HAP-1 (cell line): ENCODE measurements at regions not wholly inside any gene's neighbourhood (a gene's known extent, or its start where the extent isn't known, plus 50 kb on each side); places are given as distances from the start of the nearest gene placed in this dataset.

Experiments
- DNase-seq, 2 experiments: peaks; one replicate each; pipeline ENCODE4 v3.0.0-alpha.2; 2016 to 2020; ENCODE audit warnings: low spot score in 2 of 2
- H3K27me3 ChIP-seq: fragments of 250-450 bp; sonication (Bioruptor Pico); 2 replicates; pipeline ENCODE4 v1.5.1; 2020; ENCODE audit warnings: low read depth, mild to moderate bottlenecking, moderate library complexity
- H3K36me3 ChIP-seq: fragments of 250-450 bp; sonication (Bioruptor Pico); replicated peaks from 2 replicates; pipeline ENCODE4 v1.5.1; 2020; ENCODE audit warnings: mild to moderate bottlenecking
- H3K4me1 ChIP-seq: fragments of 250-450 bp; sonication (Bioruptor Pico); 2 replicates; pipeline ENCODE4 v1.5.1; 2020; ENCODE audit warnings: mild to moderate bottlenecking
- H3K4me3 ChIP-seq: fragments of 250-450 bp; sonication (Bioruptor Pico); 2 replicates; pipeline ENCODE4 v1.5.1; 2020; ENCODE audit warnings: mild to moderate bottlenecking, moderate library complexity
- H3K9me3 ChIP-seq: fragments of 250-450 bp; sonication (Bioruptor Pico); 2 replicates; pipeline ENCODE4 v1.5.1; 2020; ENCODE audit warnings: mild to moderate bottlenecking, moderate library complexity
- in situ Hi-C: fragments of 300-500 bp; cut with MboI; formaldehyde crosslinking; loops from 3 replicates; pipeline ENCODE4 v1.14.3; 2020; ENCODE audit warnings: low sequenced_read_pairs, inconsistent platforms, mixed read lengths

DNA sequence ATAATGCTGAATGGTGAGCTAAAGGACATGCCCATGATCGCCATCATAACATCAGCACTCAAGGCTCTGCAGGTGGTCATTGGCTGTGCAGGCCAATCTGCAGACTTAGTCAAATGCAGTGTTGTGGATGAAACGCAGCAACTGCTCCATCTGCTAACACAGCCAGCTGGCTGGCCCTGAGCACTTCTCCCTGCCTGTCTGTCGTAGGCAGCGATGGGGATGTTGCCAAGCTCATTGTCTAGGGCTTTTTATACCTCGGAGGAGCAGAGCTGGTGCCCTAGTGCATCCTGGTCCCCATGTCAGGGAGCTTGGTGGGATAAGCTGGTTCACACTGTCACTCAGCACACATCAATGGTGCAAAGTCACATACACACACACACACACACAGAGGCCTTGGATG, 189.4 kb downstream of the TENT4A start:
- in situ Hi-C loops, result no loop called here

DNA sequence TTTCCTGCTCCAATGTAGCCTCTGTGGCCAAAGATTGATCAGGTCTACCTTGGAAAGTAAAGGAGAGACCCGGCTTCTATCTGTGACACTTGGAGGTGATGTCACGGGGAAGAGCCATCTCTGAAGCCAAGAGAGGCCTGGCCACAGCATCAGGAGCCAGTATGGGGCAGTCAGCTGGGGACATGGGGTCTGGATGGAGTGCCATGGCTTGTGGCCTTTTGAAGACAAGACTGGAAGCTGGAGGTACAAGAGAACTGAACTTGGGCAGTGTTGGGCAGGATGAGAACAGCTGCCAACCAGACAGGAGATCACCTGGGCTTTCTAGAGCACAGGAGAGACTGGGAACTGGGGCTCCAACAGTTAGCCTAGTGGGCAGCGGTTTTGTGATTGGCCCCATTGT, 190.7 kb downstream of the TENT4A start:
- Histone ChIP-seq H3K27me3 (no peaks in the 10 kb centered on the region), H3K36me3 (no peaks in the 10 kb centered on the region), H3K4me1 (no peaks in the 10 kb centered on the region), H3K4me3 (no peak overlapping the region), H3K9me3 (no peaks in the 10 kb centered on the region)
- in situ Hi-C loops, result no loop called here
- no peak for DNase-seq

More for the DNA sequence above, 189.4 kb downstream of the TENT4A start:
- H3K27me3 ChIP-seq, result no peaks in the 10 kb centered on the region
- no peaks in the 10 kb centered on the region for H3K9me3 ChIP-seq
- no peaks in the 10 kb centered on the region for H3K36me3 ChIP-seq
- H3K4me1 ChIP-seq, result no peaks in the 10 kb centered on the region
- DNase-seq, result no peak
- H3K4me3 ChIP-seq, result no peak overlapping the region

DNA sequence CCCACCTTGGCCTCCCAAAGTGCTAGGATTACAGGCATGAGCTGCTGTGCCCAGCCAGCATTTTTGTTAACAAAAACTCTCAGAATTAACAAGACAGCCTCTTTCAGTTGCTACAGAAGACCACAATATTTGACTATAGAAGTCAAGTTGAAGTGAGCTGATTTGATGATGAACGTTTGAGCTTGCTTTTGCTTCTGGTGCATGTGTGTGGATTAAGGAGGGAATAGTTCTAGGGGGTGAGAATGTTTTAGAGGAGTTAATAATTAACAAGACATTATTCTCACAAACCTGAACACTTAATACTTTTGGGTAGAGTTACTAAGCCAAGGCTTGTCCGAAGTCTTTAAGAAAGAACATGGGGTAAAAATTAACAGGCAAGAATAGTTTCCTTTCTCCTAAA, 191.6 kb downstream of the TENT4A start:
- in situ Hi-C loops, result no loop called here
- no peaks in the 10 kb centered on the region for H3K27me3 ChIP-seq
- no peaks in the 10 kb centered on the region for H3K9me3 ChIP-seq
- no peak overlapping the region for H3K4me3 ChIP-seq
- H3K36me3 ChIP-seq, result no peaks in the 10 kb centered on the region
- no peak for DNase-seq
- no peaks in the 10 kb centered on the region for H3K4me1 ChIP-seq

DNA sequence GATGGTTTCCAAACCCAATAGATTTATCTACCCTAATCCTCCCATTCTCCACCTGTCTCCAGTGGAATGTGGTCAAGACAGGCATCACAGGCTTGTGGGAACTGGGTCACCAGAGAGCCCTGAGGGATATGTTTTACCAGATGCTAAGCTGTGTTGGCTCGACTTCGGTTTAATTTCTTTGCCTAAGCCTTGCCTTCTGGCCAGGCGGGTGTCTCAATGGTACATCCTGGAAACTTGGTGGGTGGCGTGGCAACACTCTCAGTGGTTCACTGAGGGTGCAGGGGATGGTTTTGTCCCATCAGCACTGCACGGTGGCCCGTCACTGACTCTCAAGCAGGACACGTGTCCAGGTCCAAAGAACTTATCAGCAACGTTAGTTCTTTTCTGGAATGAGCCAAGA, 192.2 kb downstream of the TENT4A start:
- Histone ChIP-seq H3K9me3 (no peaks in the 10 kb centered on the region), H3K27me3 (no peaks in the 10 kb centered on the region), H3K4me3 (no peak overlapping the region), H3K4me1 (no peaks in the 10 kb centered on the region), H3K36me3 (no peaks in the 10 kb centered on the region)
- in situ Hi-C loops, result no loop called here
- DNase-seq, result no peak

DNA sequence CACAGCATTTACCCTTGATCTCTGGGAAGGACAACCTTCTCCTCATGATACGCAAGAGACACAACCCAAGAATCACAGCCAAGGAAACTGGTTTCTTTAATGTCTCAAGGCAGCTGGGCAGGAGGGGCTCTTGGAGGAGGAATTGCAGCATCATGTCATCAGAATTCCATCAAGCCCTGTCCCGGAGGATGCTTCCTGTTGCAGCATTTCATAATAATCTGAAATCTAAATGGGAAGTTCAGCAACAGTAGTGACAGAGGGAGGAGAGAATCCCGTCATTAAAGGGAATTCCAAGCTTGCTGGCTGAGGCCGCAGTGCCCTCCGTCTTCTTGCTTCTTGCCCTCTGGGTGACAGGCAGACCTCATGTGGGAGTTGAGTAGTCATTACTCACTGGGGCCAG, 192.7 kb downstream of the TENT4A start:
- Histone ChIP-seq H3K36me3 (no peaks in the 10 kb centered on the region), H3K27me3 (no peaks in the 10 kb centered on the region), H3K9me3 (no peaks in the 10 kb centered on the region), H3K4me1 (no peaks in the 10 kb centered on the region), H3K4me3 (no peak overlapping the region)
- in situ Hi-C loops, result no loop called here
- no peak for DNase-seq

DNA sequence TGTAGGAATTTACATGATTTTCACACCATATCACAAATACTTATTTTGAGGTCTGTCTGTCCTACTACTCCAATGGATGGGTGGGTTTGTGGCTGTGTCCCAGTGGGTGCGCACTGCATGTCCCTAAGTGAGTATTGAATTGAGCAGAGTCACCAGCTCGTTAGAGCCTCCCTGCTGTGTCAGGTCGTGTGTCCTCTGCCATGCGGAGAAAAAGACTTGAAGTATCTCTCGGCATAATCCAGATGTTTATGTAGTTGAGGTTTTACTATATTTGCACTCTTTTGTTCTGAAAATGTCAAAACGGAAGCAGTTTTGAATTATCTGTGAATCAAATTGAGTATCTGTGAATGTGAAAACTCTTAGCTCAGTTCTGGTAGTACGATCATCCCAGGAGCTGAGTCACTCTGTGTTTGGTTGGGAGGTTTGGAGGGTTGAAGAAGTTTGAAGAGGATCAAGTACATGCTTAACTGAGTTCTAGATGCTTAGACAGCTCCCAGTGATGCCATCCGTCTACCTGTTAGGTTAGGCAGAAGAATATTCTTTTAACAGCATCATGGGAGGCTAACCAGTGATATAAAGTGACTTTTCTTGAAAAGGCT, 194.2 kb downstream of the TENT4A start:
- Histone ChIP-seq H3K36me3 (no peaks in the 10 kb centered on the region), H3K4me3 (no peak overlapping the region), H3K9me3 (no peaks in the 10 kb centered on the region), H3K4me1 (no peaks in the 10 kb centered on the region), H3K27me3 (no peaks in the 10 kb centered on the region)
- in situ Hi-C loops, result no loop called here
- no peak for DNase-seq

DNA sequence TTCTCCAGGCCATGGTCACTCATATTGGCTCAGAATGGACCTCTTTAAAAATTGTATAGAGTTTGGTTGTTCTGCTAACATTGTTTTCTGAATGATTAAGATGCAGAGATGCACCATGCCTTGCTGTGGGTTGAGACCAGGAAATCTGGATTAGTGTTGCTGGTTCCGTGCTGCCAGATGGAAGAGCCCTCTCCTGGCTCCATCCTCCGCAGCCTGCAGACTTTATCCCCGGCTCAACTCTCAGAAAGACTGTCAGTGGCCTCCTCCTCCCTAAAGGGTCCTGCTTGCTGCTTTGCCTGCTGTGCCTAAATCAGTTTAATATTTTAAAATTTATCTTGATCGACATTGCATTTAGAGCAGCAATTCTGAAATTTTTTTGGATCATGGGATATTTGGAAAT, 196.7 kb downstream of the TENT4A start:
- Histone ChIP-seq H3K4me1 (no peaks in the 10 kb centered on the region), H3K4me3 (no peak overlapping the region), H3K27me3 (no peaks in the 10 kb centered on the region), H3K36me3 (no peaks in the 10 kb centered on the region), H3K9me3 (no peaks in the 10 kb centered on the region)
- DNase-seq, result no peak
- in situ Hi-C loops, result no loop called here

DNA sequence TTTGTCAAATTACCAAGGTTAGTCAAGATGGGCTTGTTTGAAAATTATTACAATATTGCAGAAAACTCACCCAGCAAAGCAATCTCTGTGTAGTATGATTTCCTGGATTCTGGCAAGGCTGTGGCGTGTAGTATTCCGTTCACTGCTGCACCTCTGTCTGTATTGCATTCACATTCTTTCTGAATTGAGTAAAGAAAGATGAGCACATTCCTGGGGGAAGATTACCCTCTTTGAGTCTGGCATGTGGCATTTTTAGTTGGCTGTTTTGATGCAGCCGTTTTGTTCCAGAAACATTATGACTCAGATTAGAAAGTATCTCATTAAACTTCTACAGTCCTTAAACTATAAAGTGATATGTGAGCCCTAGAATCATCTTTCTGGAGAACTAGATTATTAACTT, 197.7 kb downstream of the TENT4A start:
- Histone ChIP-seq H3K4me1 (no peaks in the 10 kb centered on the region), H3K27me3 (no peaks in the 10 kb centered on the region), H3K36me3 (no peaks in the 10 kb centered on the region), H3K9me3 (no peaks in the 10 kb centered on the region; the same call in 1 of the 2 replicates), H3K4me3 (no peak overlapping the region)
- no peak for DNase-seq
- in situ Hi-C loops, result no loop called here

DNA sequence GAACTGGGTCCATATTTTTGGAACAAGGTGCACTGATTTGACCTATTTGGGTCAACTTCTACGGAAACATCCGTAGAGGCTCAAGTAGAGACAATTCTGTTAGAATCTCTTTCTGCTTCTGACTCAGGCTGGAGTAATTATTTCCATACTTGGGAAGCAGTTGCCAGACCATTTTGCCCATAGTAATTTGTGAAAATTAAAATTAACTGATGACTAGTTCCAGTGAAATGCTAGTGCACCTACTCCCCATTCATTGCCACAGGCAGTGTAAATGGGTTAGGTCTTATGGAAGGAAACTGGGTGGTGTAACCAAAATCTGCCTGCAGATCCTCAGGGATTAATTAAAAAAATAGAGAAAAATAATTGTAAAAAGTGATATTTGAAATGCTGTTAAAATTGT, 201.1 kb downstream of the TENT4A start:
- Histone ChIP-seq H3K9me3 (no peaks in the 10 kb centered on the region; the same call in 1 of the 2 replicates), H3K4me3 (no peak overlapping the region), H3K36me3 (no peaks in the 10 kb centered on the region), H3K27me3 (no peaks in the 10 kb centered on the region), H3K4me1 (no peaks in the 10 kb centered on the region)
- no peak for DNase-seq
- in situ Hi-C loops, result no loop called here

DNA sequence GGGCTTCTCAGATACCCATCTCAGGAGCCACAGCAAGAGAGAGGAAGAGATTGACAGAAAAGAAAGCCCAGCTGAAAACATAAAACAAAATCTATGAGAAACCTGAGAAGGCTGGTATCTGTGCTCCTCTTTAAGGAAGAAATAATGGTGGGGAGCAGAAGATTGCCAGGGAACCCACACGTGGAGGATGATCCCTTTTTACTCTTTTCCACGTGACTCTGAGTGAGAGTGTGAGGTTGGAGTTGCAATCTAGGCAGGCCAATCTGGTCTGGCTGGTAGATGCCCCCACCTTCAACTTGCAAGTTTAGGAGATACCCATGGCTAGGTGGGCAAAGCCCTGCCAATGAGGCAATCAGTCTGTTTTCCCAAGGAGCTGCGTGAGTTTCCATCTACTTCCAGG, 202.3 kb downstream of the TENT4A start:
- Histone ChIP-seq H3K4me1 (no peaks in the 10 kb centered on the region), H3K27me3 (no peaks in the 10 kb centered on the region), H3K4me3 (no peak overlapping the region), H3K9me3 (no peaks in the 10 kb centered on the region; the same call in 1 of the 2 replicates), H3K36me3 (no peaks in the 10 kb centered on the region)
- in situ Hi-C loops, result no loop called here
- DNase-seq, result no peak

DNA sequence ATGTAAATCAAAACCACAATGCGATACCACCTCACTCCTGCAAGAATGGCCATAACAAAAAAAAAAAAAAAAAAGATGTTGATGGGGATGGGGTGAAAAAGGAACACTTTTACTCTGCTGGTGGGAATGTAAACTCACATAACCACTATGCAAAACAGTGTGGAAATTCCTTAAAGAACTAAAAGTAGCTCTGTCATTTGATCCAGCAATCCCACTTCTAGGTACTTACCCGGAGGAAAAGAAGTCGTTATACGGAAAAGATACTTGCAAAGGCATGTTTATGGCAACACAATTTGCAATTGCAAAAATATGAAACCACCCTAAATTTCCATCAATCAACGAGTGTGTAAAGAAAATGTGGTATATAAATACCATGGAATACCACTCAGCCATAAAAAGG, 205.0 kb downstream of the TENT4A start:
- Histone ChIP-seq H3K36me3 (no peaks in the 10 kb centered on the region), H3K4me1 (no peaks in the 10 kb centered on the region), H3K27me3 (no peaks in the 10 kb centered on the region), H3K9me3 (no peaks in the 10 kb centered on the region; the same call in 1 of the 2 replicates), H3K4me3 (no peak overlapping the region)
- DNase-seq, result no peak
- in situ Hi-C loops, result no loop called here

DNA sequence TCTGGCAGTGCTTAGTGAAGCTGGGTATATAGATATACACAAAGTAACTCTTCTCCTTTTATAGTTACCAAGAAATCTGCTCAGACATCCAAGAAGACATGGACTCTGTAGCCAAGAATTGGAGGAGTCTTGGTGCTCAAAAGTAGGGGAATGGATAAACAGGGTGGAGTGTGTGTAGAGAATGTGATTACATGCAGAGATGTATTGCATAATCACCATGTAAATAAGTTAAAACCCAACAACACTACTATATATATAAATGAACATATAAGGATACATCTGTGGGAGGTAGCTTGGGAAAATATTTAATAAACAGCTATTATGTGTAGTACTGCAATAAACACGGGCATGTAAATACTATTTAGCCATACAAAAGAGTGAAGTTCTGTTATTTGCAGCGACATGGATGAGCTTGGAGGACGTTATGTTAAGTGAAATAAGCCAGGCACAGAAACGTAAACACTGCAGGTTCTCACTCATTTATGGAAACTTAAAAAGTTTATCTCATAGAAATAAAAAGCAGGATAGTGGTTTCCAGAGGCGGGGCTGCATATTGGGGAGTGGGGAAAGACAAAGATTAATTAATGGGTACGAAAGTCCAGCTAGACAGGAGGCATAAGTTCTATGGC, 207.5 kb downstream of the TENT4A start:
- H3K4me1 ChIP-seq, result no peaks in the 10 kb centered on the region
- no peaks in the 10 kb centered on the region for H3K36me3 ChIP-seq
- in situ Hi-C loops, result no loop called here
- DNase-seq, result no peak
- H3K9me3 ChIP-seq, result no peaks in the 10 kb centered on the region
- H3K4me3 ChIP-seq, result no peak overlapping the region
- H3K27me3 ChIP-seq, result no peaks in the 10 kb centered on the region

DNA sequence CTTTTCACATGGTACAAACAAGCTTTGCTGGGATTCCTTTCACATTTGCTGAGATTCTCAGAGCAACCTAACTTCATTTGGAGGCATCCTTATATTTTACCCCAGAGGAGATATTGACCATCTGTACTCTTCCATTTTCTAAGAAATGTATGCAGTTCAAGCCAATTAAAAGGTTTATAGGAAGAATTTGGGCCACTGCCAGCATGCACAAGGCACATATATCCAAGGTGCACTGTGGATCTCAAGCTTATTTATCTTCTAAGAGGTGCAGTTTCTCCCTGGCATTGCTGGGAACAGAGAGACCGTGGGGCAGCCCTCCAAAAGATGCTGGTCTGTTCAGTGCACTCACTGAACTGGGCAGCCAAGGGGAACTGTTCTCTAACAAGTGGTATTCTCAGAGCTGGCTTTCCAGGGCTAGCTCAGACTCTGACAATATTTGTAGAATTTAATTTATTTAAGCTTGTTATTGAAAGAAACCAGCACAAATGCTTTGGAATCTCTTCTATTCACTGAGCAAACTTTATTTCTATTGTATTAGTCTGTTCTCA, 213.3 kb downstream of the TENT4A start:
- Histone ChIP-seq H3K4me1 (no peaks in the 10 kb centered on the region), H3K9me3 (no peaks in the 10 kb centered on the region), H3K27me3 (no peaks in the 10 kb centered on the region), H3K36me3 (no peaks in the 10 kb centered on the region), H3K4me3 (no peak overlapping the region)
- DNase-seq, result no peak
- in situ Hi-C loops, result no loop called here

DNA sequence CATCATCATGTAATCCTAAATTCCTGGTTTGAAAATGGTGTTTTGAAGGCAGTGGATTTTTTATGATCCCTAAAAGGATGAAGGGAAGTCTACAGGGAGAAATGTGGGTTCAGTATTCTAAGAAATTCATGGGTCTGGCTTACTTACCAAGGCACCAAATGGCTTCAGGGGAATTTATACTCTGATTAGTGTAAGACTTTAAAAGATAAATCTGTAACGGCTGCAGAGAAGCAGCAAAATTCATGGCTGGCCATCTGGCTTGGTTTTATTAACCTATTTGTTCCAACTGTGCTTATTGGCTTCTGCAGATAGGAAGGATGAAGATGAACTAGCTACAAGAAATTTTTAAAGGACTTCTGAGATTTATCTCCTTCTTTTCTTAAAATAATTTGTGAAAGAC, 222.8 kb downstream of the TENT4A start:
- DNase-seq, result no peak
- H3K4me1 ChIP-seq, result no peaks in the 10 kb centered on the region
- H3K36me3 ChIP-seq, result no peaks in the 10 kb centered on the region
- no peaks in the 10 kb centered on the region for H3K9me3 ChIP-seq
- no peak overlapping the region for H3K4me3 ChIP-seq
- no peaks in the 10 kb centered on the region for H3K27me3 ChIP-seq
- in situ Hi-C loops, result no loop called here

DNA sequence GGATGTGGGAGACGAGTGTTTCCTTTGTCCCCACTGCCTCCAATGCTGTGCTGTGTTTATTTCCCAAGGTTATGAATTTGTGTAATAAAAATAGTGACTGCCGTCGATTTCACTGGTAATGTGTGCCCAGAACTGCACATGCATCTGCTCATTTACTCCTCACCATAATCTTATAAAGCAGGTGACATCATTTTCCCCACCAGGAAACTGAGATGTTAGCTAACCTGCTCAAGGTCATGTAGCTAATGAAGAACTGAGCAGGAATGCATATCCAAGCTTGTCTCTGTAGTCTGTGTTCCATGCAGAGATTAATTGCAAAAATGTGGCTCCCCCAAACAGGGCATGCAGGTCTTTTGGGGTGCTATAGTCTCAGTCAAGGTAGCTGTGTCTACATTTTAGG, 224.4 kb downstream of the TENT4A start:
- no peaks in the 10 kb centered on the region for H3K9me3 ChIP-seq
- in situ Hi-C loops, result no loop called here
- H3K4me3 ChIP-seq, result no peak overlapping the region
- no peak for DNase-seq
- no peaks in the 10 kb centered on the region for H3K27me3 ChIP-seq
- H3K4me1 ChIP-seq, result no peaks in the 10 kb centered on the region
- no peaks in the 10 kb centered on the region for H3K36me3 ChIP-seq
